ENCODE measurements at regions not wholly inside any gene's neighbourhood (a gene's known extent, or its start where the extent isn't known, plus 50 kb on each side); places are given as distances from the start of the nearest gene placed in this dataset.

DNA sequence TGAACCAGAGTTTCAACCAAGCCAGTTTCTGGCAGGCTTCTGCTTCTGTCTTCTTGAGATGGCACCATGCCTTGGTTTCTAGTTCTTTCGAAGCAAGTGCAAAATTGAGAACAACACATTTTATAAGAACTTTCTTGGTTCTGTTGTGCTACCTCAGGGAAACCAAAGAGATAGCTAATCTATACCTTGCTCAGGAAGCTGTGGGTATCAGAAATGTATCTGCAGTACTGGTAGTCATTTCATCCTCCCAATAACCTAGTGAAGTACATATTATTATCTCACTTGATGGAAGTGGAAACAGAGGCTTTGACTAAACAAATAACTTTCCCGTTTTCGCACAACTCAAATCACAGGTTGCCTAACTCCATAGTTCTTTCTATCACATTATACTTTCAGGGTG lies 246.6 kb downstream of the ENC1 start (continued):
- TF ChIP-seq REST (IDR thresholded peaks at IDR 0.05; ENCODE audit: low read depth) (no peak), ELF1 (IDR thresholded peaks at IDR 0.05; ENCODE audit: borderline replicate concordance, low read depth) (no peak), EZH2 (IDR thresholded peaks at IDR 0.05) (no peak)

- ChIA-PET POLR2A (no interaction called here), RAD21 (ENCODE audit: low non-redundant PET in 1 of 2, low total read pairs in 2 of 2, uncharacterized antibody in 2 of 2, unreplicated experiment in 2 of 2) (no interaction called here), CTCF (no interaction called here)
- no peak overlapping the region for H3K9ac ChIP-seq (ENCODE audit: low read length)
- no peaks in the 10 kb centered on the region for H3K9me3 ChIP-seq (ENCODE audit: control insufficient read depth in 1 of 2, insufficient read depth in 1 of 2, low read depth in 1 of 2, low read length in 2 of 2)
- H3K4me1 ChIP-seq (ENCODE audit: control insufficient read depth in 1 of 2, insufficient read depth in 2 of 2, low read length in 2 of 2) = peaks cover 0 to 9% of the 10 kb centered on the region in 2 experiments; a peak in 3 of 4 replicates
- BruUV-seq (replicated peaks) = no TSS peak
- H3K4me2 ChIP-seq (ENCODE audit: low read length) = no peak overlapping the region
- H3K4me3 ChIP-seq (replicated peaks in 1 of 2; ENCODE audit: low read depth in 1 of 2, low read length in 2 of 2) = no peak overlapping the region
- DNase-seq (ENCODE audit: low read depth, low spot score) (no peak), ATAC-seq (no peak)
- H3K79me2 ChIP-seq (ENCODE audit: insufficient read depth, low read length) = no peaks in the 10 kb centered on the region
- no peaks in the 10 kb centered on the region for H3K27me3 ChIP-seq (ENCODE audit: insufficient read depth, low read length)
- TF ChIP-seq EZH2 (IDR thresholded peaks at IDR 0.05) (no peak), REST (IDR thresholded peaks at IDR 0.05; ENCODE audit: low read depth) (no peak), MAX (IDR thresholded peaks at IDR 0.05) (no peak), ELF1 (IDR thresholded peaks at IDR 0.05; ENCODE audit: borderline replicate concordance, low read depth) (no peak)
- H3K36me3 ChIP-seq (ENCODE audit: control insufficient read depth in 1 of 2, insufficient read depth in 2 of 2, low read length in 2 of 2) = no peaks in the 10 kb centered on the region
- H4K20me1 ChIP-seq (ENCODE audit: insufficient read depth) = no peaks in the 10 kb centered on the region
- intact Hi-C loops (cut with micrococcal nuclease) = no loop called here
- no peak overlapping the region for H2AFZ ChIP-seq (ENCODE audit: low read depth, low read length, poor library complexity, severe bottlenecking)
- H3K9me2 ChIP-seq (ENCODE audit: insufficient read depth) = no peaks in the 10 kb centered on the region; the same call in 1 of the 2 replicates
- H3K27ac ChIP-seq (ENCODE audit: low read depth, low read length) = no peak overlapping the region
Measured at GRCh38 chr5:74392711-74393351, 247.7 kb downstream of the ENC1 start.
